T-helper 1 cell treated with Interleukin-12 subunit alpha and Interleukin-12 subunit beta and Interleukin-4 antibody, amounts not matched to agents 30 ng/mL and 1 ng/mL, for 36 hours (primary cell): ENCODE measurements at regions not wholly inside any gene's neighbourhood (a gene's known extent, or its start where the extent isn't known, plus 50 kb on each side); places are given as distances from the start of the nearest gene placed in this dataset.

Experiments used
- intact Hi-C: fragments of 100-400 bp; cut with micrococcal nuclease; formaldehyde crosslinking; loops from one replicate; pipeline ENCODE4 v1.15.1; 2024

- intact Hi-C loops, result no loop called here
These were observed 83.9 kb upstream of the IGFBP3 start for GRCh38 chr7:46004965-46005364.

- intact Hi-C loops, result no loop called here
These were observed 83.1 kb upstream of the IGFBP3 start for GRCh38 chr7:46003896-46004875.

- intact Hi-C loops, result no loop called here
These were observed 82.1 kb upstream of the IGFBP3 start for GRCh38 chr7:46003161-46003560.

GRCh38 chr7:46000513-46000912, 79.4 kb upstream of the IGFBP3 start:
- intact Hi-C loops, result no loop called here

GRCh38 chr7:45999541-45999940, 78.5 kb upstream of the IGFBP3 start:
- intact Hi-C loops, result no loop called here

GRCh38 chr7:45998506-45998905, 77.4 kb upstream of the IGFBP3 start:
- intact Hi-C loops, result no loop called here

GRCh38 chr7:45993621-45994020, 72.5 kb upstream of the IGFBP3 start:
- intact Hi-C loops, result no loop called here

- intact Hi-C loops, result no loop called here
These were observed 71.8 kb upstream of the IGFBP3 start for GRCh38 chr7:45992826-45993225.

GRCh38 chr7:45990276-45990675, 69.2 kb upstream of the IGFBP3 start:
- intact Hi-C loops, result no loop called here

- intact Hi-C loops, result no loop called here
These were observed 67.5 kb upstream of the IGFBP3 start for GRCh38 chr7:45988405-45989057.

- intact Hi-C loops, result no loop called here
These were observed 66.6 kb upstream of the IGFBP3 start for GRCh38 chr7:45987521-45988290.

- intact Hi-C loops, result no loop called here
These were observed 65.6 kb upstream of the IGFBP3 start for GRCh38 chr7:45986355-45987298.

- intact Hi-C loops, result no loop called here
These were observed 64.8 kb upstream of the IGFBP3 start for GRCh38 chr7:45985902-45986301.

GRCh38 chr7:45984386-45985295, 63.6 kb upstream of the IGFBP3 start:
- intact Hi-C loops, result no loop called here

- intact Hi-C loops, result no loop called here
These were observed 62.7 kb upstream of the IGFBP3 start for GRCh38 chr7:45983720-45984255.

- intact Hi-C loops, result no loop called here
These were observed 62.0 kb upstream of the IGFBP3 start for GRCh38 chr7:45982907-45983719.

- intact Hi-C loops, result no loop called here
These were observed 61.1 kb upstream of the IGFBP3 start for GRCh38 chr7:45982132-45982531.

- intact Hi-C loops, result no loop called here
These were observed 59.9 kb upstream of the IGFBP3 start for GRCh38 chr7:45980973-45981372.
